ENCODE measurements at regions not wholly inside any gene's neighbourhood (a gene's known extent, or its start where the extent isn't known, plus 50 kb on each side); places are given as distances from the start of the nearest gene placed in this dataset.

- H3K36me3 ChIP-seq (ENCODE audit: insufficient read depth) = no peaks in the 10 kb centered on the region
- no peak overlapping the region for H3K27ac ChIP-seq (ENCODE audit: low read depth)
- no peak overlapping the region for H3K4me3 ChIP-seq (ENCODE audit: low read depth, low read length)
- H3K4me1 ChIP-seq (ENCODE audit: insufficient read depth) = no peaks in the 10 kb centered on the region
- DNase-seq (ENCODE audit: extremely low spot score) = no peak
These were observed 734.6 kb upstream of the PTPRD start for GRCh38 chr9:11347437-11347836.

GRCh38 chr9:11348366-11348765 is 735.6 kb upstream of the PTPRD start:
- H3K27ac ChIP-seq (ENCODE audit: low read depth) = no peak overlapping the region
- no peaks in the 10 kb centered on the region for H3K36me3 ChIP-seq (ENCODE audit: insufficient read depth)
- H3K4me3 ChIP-seq (ENCODE audit: low read depth, low read length) = no peak overlapping the region
- DNase-seq (ENCODE audit: extremely low spot score) = no peak
- no peaks in the 10 kb centered on the region for H3K4me1 ChIP-seq (ENCODE audit: insufficient read depth)
- 73% methylated on average over 5 of the region's 5 CpGs for WGBS

- H3K36me3 ChIP-seq (ENCODE audit: insufficient read depth) = no peaks in the 10 kb centered on the region
- WGBS = 92% methylated on average over 5 of the region's 5 CpGs
- no peak overlapping the region for H3K4me3 ChIP-seq (ENCODE audit: low read depth, low read length)
- H3K4me1 ChIP-seq (ENCODE audit: insufficient read depth) = no peaks in the 10 kb centered on the region
- H3K27ac ChIP-seq (ENCODE audit: low read depth) = no peak overlapping the region
- no peak for DNase-seq (ENCODE audit: extremely low spot score)
These were observed 736.4 kb upstream of the PTPRD start for GRCh38 chr9:11349187-11349586.

GRCh38 chr9:11352612-11353011 is 739.8 kb upstream of the PTPRD start:
- no peak for DNase-seq (ENCODE audit: extremely low spot score)
- no peaks in the 10 kb centered on the region for H3K4me1 ChIP-seq (ENCODE audit: insufficient read depth)
- no peak overlapping the region for H3K27ac ChIP-seq (ENCODE audit: low read depth)
- 70% methylated on average over 2 of the region's 2 CpGs for WGBS
- no peaks in the 10 kb centered on the region for H3K36me3 ChIP-seq (ENCODE audit: insufficient read depth)
- H3K4me3 ChIP-seq (ENCODE audit: low read depth, low read length) = no peak overlapping the region

GRCh38 chr9:11356067-11356466 is 743.3 kb upstream of the PTPRD start:
- DNase-seq (ENCODE audit: extremely low spot score) = no peak
- no peak overlapping the region for H3K27ac ChIP-seq (ENCODE audit: low read depth)
- H3K4me1 ChIP-seq (ENCODE audit: insufficient read depth) = no peaks in the 10 kb centered on the region
- H3K4me3 ChIP-seq (ENCODE audit: low read depth, low read length) = no peak overlapping the region
- no peaks in the 10 kb centered on the region for H3K36me3 ChIP-seq (ENCODE audit: insufficient read depth)

GRCh38 chr9:11366585-11367129 is 753.9 kb upstream of the PTPRD start:
- Histone ChIP-seq H3K27ac (ENCODE audit: low read depth) (no peak overlapping the region), H3K4me3 (ENCODE audit: low read depth, low read length) (no peak overlapping the region), H3K36me3 (ENCODE audit: insufficient read depth) (no peaks in the 10 kb centered on the region), H3K4me1 (ENCODE audit: insufficient read depth) (no peaks in the 10 kb centered on the region)
- 70% methylated on average over 14 of the region's 14 CpGs for WGBS
- no peak for DNase-seq (ENCODE audit: extremely low spot score)

GRCh38 chr9:11374926-11375325 is 762.1 kb upstream of the PTPRD start:
- H3K4me1 ChIP-seq (ENCODE audit: insufficient read depth) = no peaks in the 10 kb centered on the region
- 83% methylated on average over 7 of the region's 7 CpGs for WGBS
- H3K27ac ChIP-seq (ENCODE audit: low read depth) = no peak overlapping the region
- no peaks in the 10 kb centered on the region for H3K36me3 ChIP-seq (ENCODE audit: insufficient read depth)
- H3K4me3 ChIP-seq (ENCODE audit: low read depth, low read length) = no peak overlapping the region
- no peak for DNase-seq (ENCODE audit: extremely low spot score)

GRCh38 chr9:11402621-11403020 is 789.8 kb upstream of the PTPRD start:
- no peak for DNase-seq (ENCODE audit: extremely low spot score)
- no peak overlapping the region for H3K4me3 ChIP-seq (ENCODE audit: low read depth, low read length)
- no peak overlapping the region for H3K27ac ChIP-seq (ENCODE audit: low read depth)
- no peaks in the 10 kb centered on the region for H3K4me1 ChIP-seq (ENCODE audit: insufficient read depth)
- H3K36me3 ChIP-seq (ENCODE audit: insufficient read depth) = no peaks in the 10 kb centered on the region

GRCh38 chr9:11414241-11414640 is 801.4 kb upstream of the PTPRD start:
- no peaks in the 10 kb centered on the region for H3K36me3 ChIP-seq (ENCODE audit: insufficient read depth)
- no peaks in the 10 kb centered on the region for H3K4me1 ChIP-seq (ENCODE audit: insufficient read depth)
- H3K4me3 ChIP-seq (ENCODE audit: low read depth, low read length) = no peak overlapping the region
- DNase-seq (ENCODE audit: extremely low spot score) = no peak
- WGBS = 84% methylated on average over 4 of the region's 4 CpGs
- no peak overlapping the region for H3K27ac ChIP-seq (ENCODE audit: low read depth)

GRCh38 chr9:11417782-11418181 is 805.0 kb upstream of the PTPRD start:
- WGBS = 83% methylated on average over 2 of the region's 2 CpGs
- H3K4me1 ChIP-seq (ENCODE audit: insufficient read depth) = no peaks in the 10 kb centered on the region
- DNase-seq (ENCODE audit: extremely low spot score) = no peak
- H3K4me3 ChIP-seq (ENCODE audit: low read depth, low read length) = no peak overlapping the region
- no peak overlapping the region for H3K27ac ChIP-seq (ENCODE audit: low read depth)
- no peaks in the 10 kb centered on the region for H3K36me3 ChIP-seq (ENCODE audit: insufficient read depth)

GRCh38 chr9:11431490-11431889 is 818.7 kb upstream of the PTPRD start:
- H3K27ac ChIP-seq (ENCODE audit: low read depth) = no peak overlapping the region
- 91% methylated on average over 3 of the region's 3 CpGs for WGBS
- no peak overlapping the region for H3K4me3 ChIP-seq (ENCODE audit: low read depth, low read length)
- H3K4me1 ChIP-seq (ENCODE audit: insufficient read depth) = no peaks in the 10 kb centered on the region
- no peaks in the 10 kb centered on the region for H3K36me3 ChIP-seq (ENCODE audit: insufficient read depth)
- no peak for DNase-seq (ENCODE audit: extremely low spot score)

GRCh38 chr9:11432361-11432760 is 819.6 kb upstream of the PTPRD start:
- no peak for DNase-seq (ENCODE audit: extremely low spot score)
- Histone ChIP-seq H3K4me1 (ENCODE audit: insufficient read depth) (no peaks in the 10 kb centered on the region), H3K27ac (ENCODE audit: low read depth) (no peak overlapping the region), H3K4me3 (ENCODE audit: low read depth, low read length) (no peak overlapping the region), H3K36me3 (ENCODE audit: insufficient read depth) (no peaks in the 10 kb centered on the region)
- 35% methylated on average over 1 of the region's 1 CpG for WGBS

- H3K4me1 ChIP-seq (ENCODE audit: insufficient read depth) = no peaks in the 10 kb centered on the region
- H3K4me3 ChIP-seq (ENCODE audit: low read depth, low read length) = no peak overlapping the region
- no peaks in the 10 kb centered on the region for H3K36me3 ChIP-seq (ENCODE audit: insufficient read depth)
- no peak for DNase-seq (ENCODE audit: extremely low spot score)
- H3K27ac ChIP-seq (ENCODE audit: low read depth) = no peak overlapping the region
These were observed 830.8 kb upstream of the PTPRD start for GRCh38 chr9:11443631-11444030.

- Histone ChIP-seq H3K4me3 (ENCODE audit: low read depth, low read length) (no peak overlapping the region), H3K4me1 (ENCODE audit: insufficient read depth) (no peaks in the 10 kb centered on the region), H3K36me3 (ENCODE audit: insufficient read depth) (no peaks in the 10 kb centered on the region), H3K27ac (ENCODE audit: low read depth) (no peak overlapping the region)
- no peak for DNase-seq (ENCODE audit: extremely low spot score)
- WGBS = 30% methylated on average over 6 of the region's 6 CpGs
These were observed 845.3 kb upstream of the PTPRD start for GRCh38 chr9:11457825-11458790.
